Epithelial cell of proximal tubule (primary cell): ENCODE measurements at regions not wholly inside any gene's neighbourhood (a gene's known extent, or its start where the extent isn't known, plus 50 kb on each side); places are given as distances from the start of the nearest gene placed in this dataset.

Source experiments
- DNase-seq: peaks from one replicate; pipeline ENCODE4 v3.0.0-alpha.2; 2011; ENCODE audit warnings: low read depth
- H3K4me3 ChIP-seq: 2 replicates; pipeline ENCODE4 v1.5.1; 2011; ENCODE audit warnings: low read depth, mild to moderate bottlenecking, low read length
- TF ChIP-seq, protein P1 (sequence below): conservative IDR thresholded peaks from 2 replicates; pipeline ENCODE4 v1.5.1; 2012; ENCODE audit warnings: low read depth, mild to moderate bottlenecking, low read length

GRCh38 chr20:21033817-21034216, 72.3 kb downstream of the LINC00237 start:
- TF ChIP-seq, protein P1, sequence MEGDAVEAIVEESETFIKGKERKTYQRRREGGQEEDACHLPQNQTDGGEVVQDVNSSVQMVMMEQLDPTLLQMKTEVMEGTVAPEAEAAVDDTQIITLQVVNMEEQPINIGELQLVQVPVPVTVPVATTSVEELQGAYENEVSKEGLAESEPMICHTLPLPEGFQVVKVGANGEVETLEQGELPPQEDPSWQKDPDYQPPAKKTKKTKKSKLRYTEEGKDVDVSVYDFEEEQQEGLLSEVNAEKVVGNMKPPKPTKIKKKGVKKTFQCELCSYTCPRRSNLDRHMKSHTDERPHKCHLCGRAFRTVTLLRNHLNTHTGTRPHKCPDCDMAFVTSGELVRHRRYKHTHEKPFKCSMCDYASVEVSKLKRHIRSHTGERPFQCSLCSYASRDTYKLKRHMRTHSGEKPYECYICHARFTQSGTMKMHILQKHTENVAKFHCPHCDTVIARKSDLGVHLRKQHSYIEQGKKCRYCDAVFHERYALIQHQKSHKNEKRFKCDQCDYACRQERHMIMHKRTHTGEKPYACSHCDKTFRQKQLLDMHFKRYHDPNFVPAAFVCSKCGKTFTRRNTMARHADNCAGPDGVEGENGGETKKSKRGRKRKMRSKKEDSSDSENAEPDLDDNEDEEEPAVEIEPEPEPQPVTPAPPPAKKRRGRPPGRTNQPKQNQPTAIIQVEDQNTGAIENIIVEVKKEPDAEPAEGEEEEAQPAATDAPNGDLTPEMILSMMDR = no peak
- H3K4me3 ChIP-seq = no peak overlapping the region
- no peak for DNase-seq

DNA sequence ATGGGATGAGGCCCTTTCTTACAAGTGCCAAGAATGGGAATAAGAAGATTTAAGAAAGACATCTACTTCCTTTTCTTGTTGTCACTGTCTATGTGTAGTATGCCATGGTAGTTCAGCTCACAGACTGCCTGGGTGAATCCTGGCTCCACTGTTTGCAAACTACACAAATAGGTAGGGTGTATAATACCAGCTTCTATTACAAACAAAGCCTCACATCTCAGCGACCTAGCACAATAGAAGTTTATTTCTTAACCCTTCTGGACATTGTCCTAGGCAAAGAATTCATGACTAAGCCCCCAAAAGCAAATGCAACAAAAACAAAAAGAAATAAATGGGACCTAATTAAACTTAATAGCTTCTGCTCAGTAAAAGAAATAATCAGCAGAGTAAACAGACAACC, 74.5 kb downstream of the LINC00237 start:
- no peak for DNase-seq
- no peak overlapping the region for H3K4me3 ChIP-seq

GRCh38 chr20:21029341-21029740, 76.8 kb downstream of the LINC00237 start:
- TF ChIP-seq, protein P1 = no peak

More for the DNA sequence above, 74.5 kb downstream of the LINC00237 start:
- TF ChIP-seq, protein P1 = no peak

GRCh38 chr20:21028921-21029320, 77.2 kb downstream of the LINC00237 start:
- H3K4me3 ChIP-seq = no peak overlapping the region
- no peak for DNase-seq
- TF ChIP-seq, protein P1 = no peak

More at GRCh38 chr20:21029341-21029740, 76.8 kb downstream of the LINC00237 start:
- DNase-seq = no peak
- no peak overlapping the region for H3K4me3 ChIP-seq

GRCh38 chr20:21028436-21028835, 77.7 kb downstream of the LINC00237 start:
- TF ChIP-seq, protein P1 = no peak
- DNase-seq = no peak

GRCh38 chr20:21027569-21027968, 78.6 kb downstream of the LINC00237 start:
- no peak for DNase-seq
- TF ChIP-seq, protein P1 = no peak
- no peak overlapping the region for H3K4me3 ChIP-seq

More at GRCh38 chr20:21028436-21028835, 77.7 kb downstream of the LINC00237 start:
- H3K4me3 ChIP-seq = no peak overlapping the region

- no peak for DNase-seq
- no peak overlapping the region for H3K4me3 ChIP-seq
- TF ChIP-seq, protein P1 = no peak
Measured at GRCh38 chr20:21026951-21027350, 79.2 kb downstream of the LINC00237 start.
